CD4-positive, alpha-beta T cell treated with Interleukin-17A for 4 hours (primary cell): ENCODE measurements at regions not wholly inside any gene's neighbourhood (a gene's known extent, or its start where the extent isn't known, plus 50 kb on each side); places are given as distances from the start of the nearest gene placed in this dataset.
"Not testable (repeated sequence)": the region's sequence is repeated elsewhere in the genome, so short reads cannot be mapped to it uniquely, and the experiment has no call there.

Source experiments
- DNase-seq: peaks from one replicate; pipeline ENCODE4 v3.0.0-alpha.2; 2020; ENCODE audit warnings: mixed read lengths

- DNase-seq = no peak
These were observed 156.5 kb upstream of the MED14 start for GRCh38 chrX:40891798-40892197.

GRCh38 chrX:40893251-40893910 is 158.0 kb upstream of the MED14 start:
- DNase-seq = no peak

GRCh38 chrX:40895246-40895645 is 159.9 kb upstream of the MED14 start:
- no peak for DNase-seq

GRCh38 chrX:40897718-40898270 is 162.5 kb upstream of the MED14 start:
- no peak for DNase-seq

GRCh38 chrX:40904739-40905138 is 169.4 kb upstream of the MED14 start:
- DNase-seq = not testable (repeated sequence)

GRCh38 chrX:40908026-40908425 is 172.7 kb upstream of the MED14 start:
- DNase-seq = no peak

GRCh38 chrX:40908857-40909475 is 173.6 kb upstream of the MED14 start:
- no peak for DNase-seq

- no peak for DNase-seq
These were observed 173.1 kb upstream of the USP9X start for GRCh38 chrX:40912166-40912565.

GRCh38 chrX:40912576-40912975 is 172.7 kb upstream of the USP9X start:
- DNase-seq = no peak

- no peak for DNase-seq
These were observed 164.9 kb upstream of the USP9X start for GRCh38 chrX:40920351-40920750.

- DNase-seq = no peak
These were observed 162.9 kb upstream of the USP9X start for GRCh38 chrX:40922307-40922706.

- DNase-seq = not testable (repeated sequence)
These were observed 158.4 kb upstream of the USP9X start for GRCh38 chrX:40926739-40927427.

- DNase-seq = no peak
These were observed 157.2 kb upstream of the USP9X start for GRCh38 chrX:40928076-40928475.

- DNase-seq = no peak
These were observed 153.3 kb upstream of the USP9X start for GRCh38 chrX:40931921-40932320.

- peak; percentile 33 for DNase-seq
These were observed 152.0 kb upstream of the USP9X start for GRCh38 chrX:40933132-40933705.

GRCh38 chrX:40933706-40934425 is 151.4 kb upstream of the USP9X start:
- no peak for DNase-seq

- DNase-seq = no peak
These were observed 148.4 kb upstream of the USP9X start for GRCh38 chrX:40936827-40937226.

- DNase-seq = no peak
These were observed 146.8 kb upstream of the USP9X start for GRCh38 chrX:40938423-40938822.

GRCh38 chrX:40943093-40943641 is 142.1 kb upstream of the USP9X start:
- no peak for DNase-seq

- DNase-seq = no peak
These were observed 139.9 kb upstream of the USP9X start for GRCh38 chrX:40945361-40945713.

GRCh38 chrX:40947276-40947675 is 138.0 kb upstream of the USP9X start:
- no peak for DNase-seq

GRCh38 chrX:40949071-40949470 is 136.2 kb upstream of the USP9X start:
- DNase-seq = no peak

- no peak for DNase-seq
These were observed 134.7 kb upstream of the USP9X start for GRCh38 chrX:40950546-40950945.
